GM18505 (cell line): ENCODE measurements at regions not wholly inside any gene's neighbourhood (a gene's known extent, or its start where the extent isn't known, plus 50 kb on each side); places are given as distances from the start of the nearest gene placed in this dataset.

ENCODE experiments used
- ATAC-seq: cut with Tn5 transposase; IDR thresholded peaks from one replicate; pipeline ENCODE4 v1.9.1; 2021; ENCODE audit not compliant: unreplicated experiment
- POLR2A ChIP-seq: IDR thresholded peaks from 4 replicates; pipeline ENCODE4 v1.6.1; 2011; ENCODE audit warnings: borderline replicate concordance; ENCODE audit not compliant: insufficient read depth, insufficient read length; ENCODE audit errors: extremely low read depth

DNA sequence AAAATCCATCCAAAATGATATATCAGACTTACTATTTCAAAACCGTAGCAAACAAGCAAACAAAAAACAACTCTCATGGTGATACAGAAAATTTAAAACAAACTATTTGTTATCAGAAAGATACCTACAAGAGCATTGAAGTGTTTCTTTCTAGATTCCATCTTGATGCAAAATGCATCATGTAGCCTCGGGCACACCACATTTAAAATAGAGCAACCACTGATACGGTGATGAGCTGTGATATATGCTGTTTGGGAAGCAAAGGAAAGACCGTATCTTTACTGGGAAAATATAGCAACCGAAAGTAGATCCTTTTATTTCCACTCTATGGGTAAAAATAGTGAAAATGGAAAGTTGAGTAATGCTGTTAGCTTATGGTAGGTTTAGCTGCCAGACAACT is 892.0 kb downstream of the GATA3 start:
- TF ChIP-seq POLR2A = no peak
- no peak for ATAC-seq

DNA sequence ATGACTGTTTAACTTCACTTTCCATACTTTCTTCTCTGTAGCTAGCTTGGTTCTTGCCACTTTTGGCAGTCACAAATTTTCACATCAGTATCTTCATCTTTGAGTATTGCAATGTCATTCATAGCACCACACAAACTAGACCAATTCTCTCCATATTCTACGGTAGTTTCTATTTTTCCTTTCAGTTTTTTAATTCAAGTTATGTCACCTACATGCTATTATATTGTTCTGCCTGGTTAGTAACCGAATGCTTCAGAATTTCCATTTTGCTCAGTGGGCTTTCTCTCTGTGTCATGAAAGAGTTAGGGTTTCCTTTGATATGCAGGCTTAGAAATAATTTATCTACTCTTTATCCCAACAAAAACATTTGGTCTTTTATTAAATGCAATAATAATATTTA is 896.5 kb downstream of the GATA3 start:
- no peak for ATAC-seq
- TF ChIP-seq POLR2A = no peak

DNA sequence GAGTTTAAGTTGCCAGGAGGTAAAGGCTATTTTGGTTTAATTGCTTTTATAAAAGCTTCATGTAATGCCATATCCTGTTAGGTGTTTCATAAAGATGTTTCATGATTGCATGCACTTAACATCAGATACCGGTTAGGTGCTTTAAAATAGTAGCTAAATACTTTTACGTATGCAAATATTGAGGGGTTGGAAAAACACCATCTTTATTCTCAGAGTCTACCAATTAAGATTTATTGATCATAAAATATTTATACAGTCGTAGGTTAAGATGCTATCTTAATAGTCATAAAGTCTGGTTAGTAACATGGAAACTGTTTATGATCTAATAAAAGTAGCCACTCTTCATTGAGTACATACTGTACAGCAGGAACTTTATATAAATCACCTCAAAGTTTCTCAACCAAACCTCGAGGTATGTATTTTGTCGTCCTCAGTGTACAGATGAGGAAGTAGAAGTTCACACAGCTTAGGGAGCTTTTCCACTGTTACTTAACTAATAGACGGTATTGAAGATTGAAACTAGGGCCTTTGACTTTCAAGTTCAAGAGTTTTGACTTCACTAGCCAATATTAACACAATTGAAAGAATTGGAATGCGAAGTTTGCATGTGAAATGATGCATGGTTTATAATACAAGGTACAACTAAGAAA is 897.1 kb downstream of the GATA3 start:
- ATAC-seq = no peak
- TF ChIP-seq POLR2A = no peak

DNA sequence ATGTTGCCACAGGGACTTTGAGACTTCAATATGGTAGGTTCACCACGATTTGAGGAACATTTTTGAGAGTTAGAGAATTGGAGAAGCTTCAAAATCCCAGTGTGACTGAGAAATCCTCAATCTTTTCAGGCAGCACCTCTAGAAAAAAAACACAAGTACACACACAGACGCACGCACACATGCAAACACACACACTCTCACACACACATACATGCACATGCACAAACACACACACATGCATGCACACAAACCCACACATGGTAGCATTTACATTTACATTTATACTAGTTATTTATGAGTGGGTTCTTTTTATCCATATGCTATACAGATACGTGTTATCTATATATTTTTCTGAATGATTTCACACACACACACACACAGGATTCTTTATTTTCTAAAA is 901.9 kb downstream of the GATA3 start:
- no peak for TF ChIP-seq POLR2A
- no peak for ATAC-seq

DNA sequence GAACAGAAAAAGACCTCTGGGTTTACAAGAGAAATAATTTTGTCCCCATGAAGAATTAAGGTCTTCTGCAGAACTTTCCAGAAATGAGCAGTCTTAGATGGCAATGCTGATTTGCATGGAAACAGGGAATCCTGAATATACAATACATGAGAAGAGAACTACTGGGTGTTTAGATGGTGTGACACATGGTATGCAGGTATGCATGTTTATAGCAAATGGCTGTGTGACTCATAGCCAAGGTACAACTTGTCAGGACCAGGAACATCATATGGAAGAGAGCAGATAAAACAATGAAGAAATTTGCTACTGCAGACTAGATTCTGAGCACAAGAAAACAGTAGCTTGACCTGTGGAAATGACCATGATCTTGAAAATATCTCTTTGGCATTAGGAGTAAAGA is 907.8 kb downstream of the GATA3 start:
- no peak for ATAC-seq

DNA sequence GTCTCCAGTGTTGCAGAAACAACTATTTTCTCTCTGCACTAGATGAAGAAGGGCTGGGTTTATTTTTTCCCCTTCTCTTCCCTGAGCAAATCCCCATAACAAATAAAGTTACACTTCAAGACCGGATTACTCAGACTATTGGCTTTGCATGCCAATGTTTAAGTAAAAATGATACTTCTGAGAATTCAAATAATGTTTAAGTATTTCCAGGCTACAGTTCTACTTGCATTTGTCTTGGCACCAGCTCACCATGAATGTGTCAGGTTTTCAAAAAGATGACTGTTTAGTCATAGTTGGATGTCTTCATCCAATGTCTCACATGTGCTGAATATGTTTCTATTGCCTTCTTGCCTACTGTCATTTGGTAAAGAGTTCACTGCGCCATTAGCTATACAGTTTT is 912.6 kb downstream of the GATA3 start:
- no peak for TF ChIP-seq POLR2A
- no peak for ATAC-seq

More for the DNA sequence above, 907.8 kb downstream of the GATA3 start:
- TF ChIP-seq POLR2A = no peak

DNA sequence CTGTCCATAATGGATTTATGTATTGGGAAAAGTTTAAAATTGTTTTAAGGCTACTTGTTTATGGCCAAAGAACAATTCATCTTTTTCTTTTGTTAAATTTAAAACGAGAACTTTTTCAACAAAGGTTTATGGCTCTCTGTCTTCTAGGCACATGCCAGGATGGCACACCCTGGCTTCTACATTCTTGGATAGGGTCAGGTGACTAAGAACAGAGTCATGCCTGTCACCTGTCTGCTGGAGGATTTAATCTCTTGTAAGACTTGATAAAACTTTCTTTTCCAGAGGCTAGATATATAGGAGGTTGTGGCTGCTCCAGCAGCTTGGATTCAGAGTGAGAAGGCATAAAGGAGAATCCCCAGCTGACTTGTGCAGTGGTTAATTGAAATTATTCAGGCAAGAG is 915.4 kb downstream of the GATA3 start:
- ATAC-seq = no peak
- TF ChIP-seq POLR2A = no peak

DNA sequence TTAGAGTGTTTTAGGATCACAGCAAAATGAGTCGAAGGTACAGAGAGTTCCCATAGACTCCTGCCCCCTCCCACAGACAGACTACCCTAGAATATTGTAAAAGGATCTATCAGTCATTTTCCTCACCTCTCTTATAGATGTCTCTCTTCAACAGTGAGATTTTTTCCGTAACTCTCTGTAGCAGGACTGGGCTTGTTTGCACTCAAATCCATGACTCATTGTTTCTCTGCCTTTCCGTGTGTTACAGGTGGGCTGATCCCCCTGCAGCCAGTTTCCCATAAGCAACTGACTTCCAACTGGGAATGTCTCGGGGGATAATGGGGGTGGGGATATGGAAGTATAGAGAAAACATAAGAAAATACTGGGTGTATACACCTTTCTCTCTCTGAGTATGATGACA is 921.0 kb downstream of the GATA3 start:
- no peak for ATAC-seq

DNA sequence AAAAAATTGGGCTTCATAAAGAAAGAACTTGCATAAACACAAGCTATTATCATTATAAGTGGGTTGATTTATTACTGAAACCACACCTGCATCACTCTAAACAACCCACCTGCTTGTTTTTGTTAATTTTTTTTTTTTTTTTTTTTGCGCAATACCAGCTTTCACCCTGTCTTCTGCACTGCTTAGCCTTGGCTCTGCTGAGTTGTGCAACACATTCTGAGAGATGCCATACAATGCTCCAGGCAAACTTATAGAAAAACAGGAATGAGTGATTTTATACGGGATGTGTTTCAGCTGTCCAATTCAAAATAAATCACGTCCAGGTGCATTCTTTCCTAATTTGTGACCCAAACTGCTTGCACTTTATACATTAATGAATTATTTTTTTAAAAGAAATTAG is 923.6 kb downstream of the GATA3 start:
- no peak for ATAC-seq
- TF ChIP-seq POLR2A = no peak

More for the DNA sequence above, 921.0 kb downstream of the GATA3 start:
- TF ChIP-seq POLR2A = no peak

DNA sequence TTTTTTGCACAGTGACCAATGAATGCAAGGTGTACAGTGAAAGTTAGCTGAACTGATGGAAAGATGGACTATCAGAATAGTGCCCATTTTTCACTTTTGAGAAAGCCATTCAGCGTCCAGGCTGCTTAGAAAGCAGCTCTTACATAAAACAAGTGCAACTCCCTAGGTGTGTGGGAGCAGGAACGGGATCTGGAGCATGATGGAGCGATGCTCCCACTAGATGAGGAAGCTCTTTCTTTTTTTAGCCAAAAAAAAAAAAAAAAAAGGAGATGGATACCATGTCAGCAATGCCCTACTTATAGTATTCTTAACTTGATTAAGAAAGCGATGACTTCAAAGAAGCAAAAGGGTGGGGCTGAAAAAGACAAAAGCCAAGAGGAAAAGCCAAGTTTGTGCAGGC is 925.5 kb downstream of the GATA3 start:
- no peak for TF ChIP-seq POLR2A
- ATAC-seq = no peak

DNA sequence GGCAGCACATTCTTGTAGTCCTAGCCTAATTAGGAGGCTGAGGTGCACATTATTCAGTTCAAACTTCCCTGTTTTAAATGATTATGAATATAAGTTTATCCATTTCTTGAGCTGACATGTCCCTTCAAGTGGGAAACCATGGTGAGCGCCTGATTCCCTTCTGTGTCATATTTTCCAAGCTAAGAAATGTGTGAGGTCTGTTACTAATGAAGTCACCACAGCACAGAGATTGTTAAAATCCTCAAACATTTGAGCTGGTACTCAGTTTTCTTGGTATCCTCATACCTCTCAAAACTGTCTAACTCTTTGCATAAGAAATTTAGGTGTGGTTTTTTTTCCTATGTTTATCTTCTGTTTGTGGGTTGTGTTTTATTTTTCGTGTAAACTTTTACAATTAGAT is 926.8 kb downstream of the GATA3 start:
- no peak for TF ChIP-seq POLR2A
- ATAC-seq = no peak

DNA sequence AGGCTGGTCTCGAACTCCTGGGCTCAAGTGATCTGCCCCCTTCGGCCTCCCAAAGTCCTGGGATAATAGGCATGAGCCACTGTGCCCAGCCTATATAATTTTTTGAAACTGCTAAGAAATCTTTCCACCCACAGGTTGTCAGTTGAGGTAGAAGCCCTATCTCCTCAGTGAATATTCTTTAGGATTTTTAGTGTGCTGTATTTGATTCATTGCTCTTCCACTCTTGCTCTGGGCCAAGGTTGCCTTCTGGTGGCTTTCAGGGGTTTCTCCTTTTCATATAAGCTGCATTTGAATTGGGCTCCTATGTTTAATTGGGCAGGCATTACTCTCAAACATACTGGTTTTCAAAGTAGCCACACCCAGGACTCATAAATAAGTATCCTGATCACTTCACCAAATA is 931.2 kb downstream of the GATA3 start:
- no peak for ATAC-seq
- no peak for TF ChIP-seq POLR2A

DNA sequence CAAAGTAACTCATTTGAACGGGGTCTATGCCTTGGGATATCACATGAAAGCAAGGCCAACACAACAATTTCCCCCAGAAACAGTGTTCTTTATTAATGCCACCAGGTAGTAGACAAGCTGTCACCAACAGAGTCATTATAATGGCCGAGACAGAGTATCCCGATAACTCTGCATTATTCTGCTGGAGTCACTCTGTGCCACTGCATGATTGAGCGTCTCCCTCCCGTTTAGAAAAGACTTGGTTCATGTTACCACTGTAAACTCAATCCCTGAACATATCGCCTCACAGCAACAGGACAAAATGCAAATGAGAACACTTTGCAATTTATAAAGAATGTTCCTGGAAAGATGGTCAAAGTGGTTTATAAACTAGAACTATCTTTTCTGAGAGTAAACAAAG is 932.5 kb downstream of the GATA3 start:
- no peak for ATAC-seq
- no peak for TF ChIP-seq POLR2A

DNA sequence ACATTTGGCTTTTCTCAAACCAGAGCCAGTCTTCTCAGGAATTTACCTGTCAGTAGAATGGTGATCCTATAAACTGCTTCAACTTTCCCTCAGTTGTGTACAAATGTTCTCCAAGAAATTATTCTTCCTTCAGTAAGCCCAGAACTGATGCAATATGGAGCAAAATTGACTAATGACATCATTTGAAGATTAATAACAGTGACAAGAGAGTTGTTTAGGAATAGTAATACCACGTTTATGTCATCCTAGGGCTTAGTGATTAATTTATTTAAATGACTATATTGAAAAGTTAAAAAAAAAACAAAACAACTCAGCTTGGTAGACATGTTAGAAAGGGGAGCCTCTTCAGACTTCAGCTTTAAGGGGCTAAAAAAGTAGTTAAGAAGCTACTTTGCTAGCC is 933.2 kb downstream of the GATA3 start:
- no peak for TF ChIP-seq POLR2A
- no peak for ATAC-seq
